NCI-H2081 treated with DMSO at 0.1 percent for 48 hours (cell line): ENCODE measurements at regions not wholly inside any gene's neighbourhood (a gene's known extent, or its start where the extent isn't known, plus 50 kb on each side); places are given as distances from the start of the nearest gene placed in this dataset.
"Not testable (repeated sequence)": the region's sequence is repeated elsewhere in the genome, so short reads cannot be mapped to it uniquely, and the experiment has no call there.

Experiments used
- DNase-seq: peaks from one replicate; lab custom pipeline; 2025; lab: John Stamatoyannopoulos, UW

- DNase-seq, result not testable (repeated sequence)
Measured at GRCh38 chr5:34329201-34329600, 286.2 kb upstream of the C1QTNF3 start.

DNA sequence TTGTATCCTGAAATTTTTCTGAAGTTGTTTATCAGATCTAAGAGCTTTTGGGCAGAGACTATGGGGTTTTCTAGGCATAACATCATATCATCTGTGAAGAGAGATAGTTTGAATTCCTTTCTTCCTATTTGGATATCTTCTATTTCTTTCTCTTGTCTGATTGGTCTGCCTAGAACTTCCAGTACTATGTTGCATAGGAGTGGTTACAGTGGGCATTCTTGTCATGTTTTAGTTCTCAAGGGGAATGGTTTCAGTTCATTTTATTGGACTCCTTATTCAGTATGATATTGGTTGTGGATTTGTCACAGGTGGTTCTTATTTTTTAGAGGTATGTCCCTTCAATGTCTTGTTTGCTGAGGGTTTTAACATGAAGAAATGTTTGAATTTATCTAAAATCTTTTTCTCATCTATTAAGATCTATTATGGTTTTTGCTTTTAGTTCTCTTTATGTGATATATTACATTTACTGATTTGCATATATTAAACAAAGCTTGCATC is 286.6 kb upstream of the C1QTNF3 start:
- DNase-seq, result not testable (repeated sequence)

- not testable (repeated sequence) for DNase-seq
Measured at GRCh38 chr5:34331928-34332454, 289.0 kb upstream of the C1QTNF3 start.

DNA sequence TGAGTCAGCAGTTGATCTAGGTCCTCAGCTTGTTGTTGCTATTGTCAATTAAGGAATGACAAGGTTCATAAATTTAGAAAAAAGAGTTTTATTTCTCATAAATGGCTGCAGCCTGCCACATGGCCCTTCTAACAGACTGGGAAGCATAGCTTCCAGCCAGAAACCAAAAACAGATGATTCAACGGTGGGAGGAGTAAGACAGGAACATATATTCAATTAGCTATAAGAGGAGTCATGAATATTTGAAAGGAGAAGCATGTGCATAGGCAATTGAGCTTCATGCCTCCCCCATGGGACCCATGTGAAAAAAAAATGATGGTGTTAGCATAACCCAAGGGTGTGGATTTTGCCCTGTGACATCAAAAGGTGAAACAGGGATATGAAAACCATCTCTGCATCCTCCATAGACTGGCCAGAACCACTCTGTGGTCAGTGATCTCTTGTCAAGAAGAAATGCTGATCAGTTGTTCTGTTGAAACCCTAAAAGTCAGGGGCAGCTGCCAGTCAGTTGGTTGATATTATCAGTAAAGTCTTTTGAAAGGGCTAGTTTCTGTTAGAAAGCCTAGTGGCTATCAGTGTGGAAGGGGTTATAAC is 296.5 kb upstream of the C1QTNF3 start:
- DNase-seq, result not testable (repeated sequence)

DNA sequence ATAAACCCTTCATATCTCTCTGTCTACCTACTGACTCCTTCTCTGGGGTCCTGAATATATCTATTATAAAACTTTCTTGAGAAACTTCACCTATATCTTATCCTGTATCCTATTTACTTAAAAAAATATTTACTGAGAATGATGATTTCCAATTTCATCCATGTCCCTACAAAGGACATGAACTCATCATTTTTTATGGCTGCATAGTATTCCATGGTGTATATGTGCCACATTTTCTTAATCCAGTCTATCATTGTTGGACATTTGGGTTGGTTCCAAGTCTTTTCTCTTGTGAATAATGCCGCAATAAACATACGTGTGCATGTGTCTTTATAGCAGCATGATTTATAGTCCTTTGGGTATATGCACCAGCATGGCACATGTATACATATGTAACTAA is 301.7 kb upstream of the RAI14 start:
- DNase-seq, result not testable (repeated sequence)

GRCh38 chr5:34371417-34371816 is 284.7 kb upstream of the RAI14 start:
- DNase-seq, result not testable (repeated sequence)

GRCh38 chr5:34371817-34372216 is 284.3 kb upstream of the RAI14 start:
- not testable (repeated sequence) for DNase-seq

DNA sequence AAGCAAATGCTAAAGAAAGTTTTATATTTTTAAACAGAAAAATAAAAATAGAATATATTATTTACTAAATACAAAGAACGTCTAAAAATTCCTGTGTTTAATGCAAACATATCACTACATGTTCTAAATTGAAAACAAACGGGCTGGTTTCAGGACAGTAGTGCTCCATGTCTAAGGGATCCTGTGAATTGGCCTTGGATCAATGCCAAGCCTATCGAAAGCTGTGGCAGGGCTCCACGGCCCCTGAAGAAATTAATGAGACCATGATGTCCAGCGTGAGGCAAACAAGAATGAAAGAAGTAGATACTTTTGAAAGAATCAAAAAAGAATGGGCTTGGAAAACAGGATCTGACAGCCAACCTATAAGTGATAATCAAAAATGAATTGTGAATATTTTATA is 283.4 kb upstream of the RAI14 start:
- DNase-seq, result not testable (repeated sequence)

- not testable (repeated sequence) for DNase-seq
Measured at GRCh38 chr5:34377651-34378050, 278.5 kb upstream of the RAI14 start.

DNA sequence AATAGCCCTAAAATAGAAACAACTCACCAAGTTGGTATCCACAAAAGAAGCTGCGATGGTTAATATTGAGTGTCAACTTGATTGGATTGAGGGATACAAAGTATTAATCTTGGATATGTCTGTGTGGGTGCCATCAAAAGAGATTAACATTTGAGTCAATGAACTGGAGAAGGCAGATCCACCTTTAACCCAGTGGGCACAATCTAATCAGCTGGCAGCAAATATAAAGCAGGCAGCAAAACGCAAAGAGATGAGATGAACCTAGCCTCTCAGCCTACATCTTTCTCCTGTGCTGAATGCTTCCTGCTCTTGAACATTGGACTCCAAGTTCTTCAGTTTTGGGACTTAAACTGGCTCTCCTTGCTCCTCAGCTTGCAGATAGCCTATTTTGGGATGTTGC is 277.6 kb upstream of the RAI14 start:
- not testable (repeated sequence) for DNase-seq

DNA sequence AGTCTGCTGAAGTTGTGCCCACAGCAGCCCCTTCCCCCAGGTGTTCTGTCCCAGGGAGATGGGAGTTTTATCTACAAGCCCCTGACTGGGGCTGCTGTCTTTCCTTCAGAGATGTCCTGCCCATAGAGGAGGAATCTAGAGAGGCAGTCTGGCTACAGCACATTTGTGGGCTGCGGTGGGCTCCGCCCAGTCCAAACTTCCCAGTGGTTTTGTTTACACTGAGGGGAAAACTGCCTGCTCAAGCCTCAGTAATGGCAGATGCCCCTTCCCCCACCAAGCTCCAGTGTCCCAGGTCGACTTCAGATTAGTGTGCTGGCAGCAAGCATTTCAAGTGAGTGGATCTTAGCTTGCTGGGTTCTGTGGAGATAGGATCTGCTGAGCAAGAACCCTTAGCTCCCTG is 267.4 kb upstream of the RAI14 start:
- not testable (repeated sequence) for DNase-seq

DNA sequence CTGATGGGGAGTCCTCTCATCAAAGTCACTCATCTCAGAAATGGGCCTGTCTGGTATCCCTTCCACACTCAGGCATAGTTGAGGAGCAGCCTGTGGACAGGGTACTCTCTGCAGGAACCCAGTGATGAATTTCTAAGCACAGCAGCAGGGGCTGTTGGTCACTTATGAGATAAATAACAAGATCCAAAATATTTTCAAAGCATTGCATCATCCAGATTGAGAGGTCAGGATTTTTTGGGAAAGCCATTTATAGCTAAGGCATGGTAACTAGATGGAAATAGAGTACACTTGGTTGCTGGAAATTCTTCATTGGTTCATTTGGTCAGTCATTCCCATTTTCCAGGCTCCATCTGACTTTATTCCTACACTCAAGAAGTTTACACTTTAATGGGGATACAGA is 246.8 kb upstream of the RAI14 start:
- no peak for DNase-seq

DNA sequence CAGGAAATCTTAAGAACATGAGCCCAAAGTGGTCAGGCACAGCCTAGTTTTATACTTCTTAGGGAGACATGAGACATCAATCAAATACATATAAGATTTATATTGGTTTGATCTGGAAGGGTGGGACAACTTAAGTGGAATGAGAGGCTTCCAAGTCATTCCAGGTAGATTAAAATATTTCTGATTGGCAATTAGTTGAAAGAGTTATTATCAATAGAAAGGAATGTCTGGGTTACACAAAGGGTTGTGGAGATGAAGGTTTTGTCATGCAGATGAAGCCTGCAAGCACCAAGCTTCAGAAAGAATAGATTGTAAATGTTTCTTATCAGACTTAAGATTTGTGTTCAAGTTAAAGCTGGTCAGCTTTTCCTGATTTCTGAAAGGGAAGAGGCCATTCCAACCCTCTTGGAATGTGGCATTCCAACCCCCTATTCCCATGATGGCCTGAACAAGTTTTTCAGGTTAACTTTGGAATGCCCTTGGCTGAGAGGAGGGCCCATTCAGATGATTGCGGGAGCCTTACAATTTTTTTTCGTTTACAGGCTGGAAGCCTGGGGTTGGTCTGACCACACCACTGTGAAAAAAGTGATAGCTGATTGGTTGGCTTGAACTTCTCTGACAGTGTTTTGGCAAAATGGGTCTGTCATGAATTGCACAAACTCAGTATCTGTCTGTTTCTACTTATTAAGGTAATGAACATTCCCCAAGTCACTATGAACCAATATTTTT is 245.6 kb upstream of the RAI14 start:
- no peak for DNase-seq

- DNase-seq, result no peak
Measured at GRCh38 chr5:34411470-34412346, 244.4 kb upstream of the RAI14 start.

DNA sequence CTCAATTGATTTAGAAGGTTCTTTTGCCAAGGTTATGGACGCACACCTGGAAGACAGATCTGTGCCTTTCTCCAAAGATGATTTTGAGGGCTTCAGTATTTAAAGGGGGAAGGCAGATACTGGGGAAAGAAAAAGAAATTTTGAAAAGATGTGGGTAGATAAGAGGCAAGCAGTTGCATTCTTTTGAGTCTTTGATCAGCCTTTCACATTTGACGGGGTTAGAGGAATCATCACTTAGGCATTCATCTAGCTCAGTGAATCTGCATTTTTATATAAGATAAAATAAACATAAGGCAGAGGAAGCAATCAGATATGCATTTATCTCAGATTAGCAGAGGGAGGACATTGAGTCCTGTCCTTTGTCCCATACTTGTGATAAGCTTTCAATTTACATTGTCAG is 243.4 kb upstream of the RAI14 start:
- DNase-seq, result no peak

- no peak for DNase-seq
Measured at GRCh38 chr5:34415559-34416198, 240.4 kb upstream of the RAI14 start.

DNA sequence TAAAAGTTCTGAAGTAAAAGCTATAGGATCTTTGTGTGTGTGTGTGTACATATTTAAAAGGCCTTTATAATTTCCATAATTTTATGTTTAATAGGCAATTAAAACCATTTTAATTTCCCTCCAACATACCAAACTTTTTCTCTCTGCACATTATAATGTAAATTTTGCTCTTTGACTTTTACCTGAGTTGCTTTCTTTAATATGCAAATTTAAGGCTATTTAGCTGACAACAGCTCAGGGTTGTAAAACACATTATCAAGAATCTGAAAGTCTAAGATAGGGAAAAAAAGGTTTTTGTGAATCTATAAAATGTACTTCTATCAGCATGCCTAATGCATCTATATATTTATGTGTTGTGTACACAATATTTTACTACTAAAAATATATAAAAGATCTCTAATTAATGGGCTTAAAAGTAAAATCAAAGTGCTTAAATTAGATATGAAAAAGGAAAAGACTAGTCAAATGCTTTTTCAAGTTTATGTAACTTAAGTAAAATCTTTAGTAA is 239.6 kb upstream of the RAI14 start:
- no peak for DNase-seq

- DNase-seq, result not testable (repeated sequence)
Measured at GRCh38 chr5:34420191-34420590, 235.9 kb upstream of the RAI14 start.

DNA sequence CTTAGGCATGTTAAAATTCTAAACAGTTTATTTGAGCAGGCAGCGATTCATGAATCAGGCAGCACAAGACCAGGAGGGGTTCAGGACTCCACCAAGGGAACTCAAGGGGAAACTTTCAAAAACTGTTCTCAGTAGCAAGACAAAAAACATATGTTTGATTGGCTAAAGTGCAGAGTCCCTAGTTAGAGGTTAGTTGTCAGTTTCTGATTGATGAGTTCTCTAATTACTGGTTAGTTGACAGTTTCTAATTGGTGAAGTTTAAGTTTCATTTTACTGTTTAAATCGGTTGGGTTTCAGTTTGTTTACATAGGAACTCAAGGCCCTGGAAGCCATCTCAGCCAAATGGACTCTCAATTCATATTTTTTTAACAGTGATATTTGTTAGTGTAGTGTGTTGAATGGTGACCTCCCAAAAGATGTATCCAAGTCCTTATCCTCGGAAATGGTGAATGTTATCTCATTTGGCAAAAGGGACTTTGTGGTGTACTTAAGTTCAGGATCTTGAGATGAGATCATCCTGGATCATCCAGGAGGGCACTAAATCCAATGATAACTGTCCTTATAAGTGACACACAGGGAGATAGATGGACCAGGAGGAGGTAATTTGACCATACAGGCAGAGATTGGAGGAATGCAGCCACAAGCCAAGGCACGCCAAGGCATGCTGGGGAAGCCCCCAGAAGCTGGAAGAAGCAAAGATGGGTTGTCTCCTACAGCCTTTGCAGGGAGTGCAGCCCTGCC is 219.2 kb upstream of the RAI14 start:
- no peak for DNase-seq

DNA sequence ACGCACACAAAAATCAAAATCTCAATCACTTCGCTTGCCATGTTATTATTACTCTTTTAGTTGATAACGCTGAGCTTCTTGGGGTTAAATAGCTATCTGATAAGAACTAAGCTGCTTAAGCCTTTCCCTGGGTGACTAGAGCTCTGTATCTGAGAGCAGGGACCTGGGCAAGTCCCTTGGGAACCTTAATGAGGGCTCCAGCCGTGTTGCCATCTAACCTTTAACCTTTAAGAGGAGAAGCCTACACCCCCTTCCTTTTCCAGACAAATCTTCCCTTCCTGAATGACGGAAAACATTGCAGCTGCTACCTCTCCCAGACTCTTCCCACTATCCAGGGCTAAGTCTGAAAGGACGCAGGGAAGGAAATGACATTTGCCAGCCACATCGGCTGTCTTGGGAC is 216.5 kb upstream of the RAI14 start:
- DNase-seq, result no peak

DNA sequence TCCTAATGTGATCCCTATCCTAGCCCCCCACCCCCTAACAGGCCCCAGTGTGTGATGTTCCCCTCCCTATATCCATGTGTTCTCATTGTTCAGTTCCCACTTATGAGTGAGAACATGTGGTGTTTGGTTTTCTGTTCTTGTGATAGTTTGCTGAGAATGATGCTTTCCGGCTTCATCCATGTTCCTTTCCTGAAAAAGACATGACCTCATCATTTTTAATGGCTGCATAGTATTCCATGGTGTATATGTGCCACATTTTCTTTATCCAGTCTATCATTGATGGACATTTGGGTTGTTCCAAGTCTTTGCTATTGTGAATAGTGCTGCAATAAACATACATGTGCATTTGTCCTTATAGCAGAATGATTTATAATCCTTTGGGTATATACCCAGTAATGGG is 214.4 kb upstream of the RAI14 start:
- not testable (repeated sequence) for DNase-seq
